T-helper 17 cell (primary cell): ENCODE measurements at regions not wholly inside any gene's neighbourhood (a gene's known extent, or its start where the extent isn't known, plus 50 kb on each side); places are given as distances from the start of the nearest gene placed in this dataset.

ENCODE experiments used
- ATAC-seq: fragments of 150-1000 bp; cut with Tn5 transposase; 2 replicates; pipeline ENCODE4 v1.10.0; 2021; ENCODE audit warnings: mild to moderate bottlenecking, moderate library complexity
- DNase-seq, 3 donors: peaks; one replicate each; pipeline versions ENCODE4 v3.0.0 to v3.0.0-alpha.2; 2020 to 2021
- H3K9me3 ChIP-seq: one replicate; pipeline ENCODE4 v1.7.0; 2013; ENCODE audit warnings: low read length, mild to moderate bottlenecking; ENCODE audit not compliant: control insufficient read depth, poor library complexity, severe bottlenecking
- H3K27ac Mint-ChIP-seq: one replicate; pipeline ENCODE4 v1.8.0; 2022; ENCODE audit warnings: mild to moderate bottlenecking, moderate library complexity, mixed read lengths
- H3K27me3 Mint-ChIP-seq: one replicate; pipeline ENCODE4 v1.8.0; 2022; ENCODE audit warnings: mixed read lengths
- H3K36me3 Mint-ChIP-seq: one replicate; pipeline ENCODE4 v1.8.0; 2022; ENCODE audit warnings: low read depth, mixed read lengths
- H3K4me1 Mint-ChIP-seq: one replicate; pipeline ENCODE4 v1.8.0; 2022; ENCODE audit warnings: mild to moderate bottlenecking, mixed read lengths
- H3K4me3 Mint-ChIP-seq: one replicate; pipeline ENCODE4 v1.8.0; 2022; ENCODE audit warnings: mild to moderate bottlenecking, moderate library complexity, mixed read lengths

DNA sequence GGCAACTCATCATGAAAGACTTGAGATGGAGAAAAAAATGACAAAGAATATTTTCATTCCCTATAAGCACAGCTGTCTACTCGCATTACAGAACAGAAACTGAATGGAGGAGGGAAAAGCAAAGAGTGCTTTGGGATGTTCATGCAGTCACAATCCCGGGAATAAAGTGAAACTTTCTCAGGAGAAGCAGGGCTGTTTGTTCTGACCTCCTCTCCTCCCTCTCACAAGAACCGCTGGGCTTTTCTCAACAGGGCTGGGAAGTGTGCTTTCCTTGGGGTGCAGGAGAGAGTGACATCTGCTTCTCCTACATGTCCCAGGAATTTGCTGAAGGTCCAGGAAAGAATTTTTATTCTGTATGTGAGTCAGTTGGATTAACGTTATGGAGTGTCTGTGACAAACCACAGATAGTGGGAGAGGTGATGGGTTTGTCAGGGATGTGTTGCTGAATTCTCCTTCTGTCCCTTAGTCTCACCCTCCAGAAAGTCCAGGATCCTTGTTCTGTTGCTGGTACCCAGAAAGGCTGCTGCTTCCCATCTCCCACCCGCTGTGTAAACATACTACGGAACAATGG is 125.6 kb downstream of the HRH4 start:
- no peak for DNase-seq
- H3K36me3 Mint-ChIP-seq: no peaks in the 10 kb centered on the region
- no peak for ATAC-seq
- no peaks in the 10 kb centered on the region for H3K9me3 ChIP-seq
- no peaks in the 10 kb centered on the region for H3K4me1 Mint-ChIP-seq
- no peak overlapping the region for H3K4me3 Mint-ChIP-seq
- no peak overlapping the region for H3K27ac Mint-ChIP-seq
- peaks cover 41% of the 10 kb centered on the region for H3K27me3 Mint-ChIP-seq

DNA sequence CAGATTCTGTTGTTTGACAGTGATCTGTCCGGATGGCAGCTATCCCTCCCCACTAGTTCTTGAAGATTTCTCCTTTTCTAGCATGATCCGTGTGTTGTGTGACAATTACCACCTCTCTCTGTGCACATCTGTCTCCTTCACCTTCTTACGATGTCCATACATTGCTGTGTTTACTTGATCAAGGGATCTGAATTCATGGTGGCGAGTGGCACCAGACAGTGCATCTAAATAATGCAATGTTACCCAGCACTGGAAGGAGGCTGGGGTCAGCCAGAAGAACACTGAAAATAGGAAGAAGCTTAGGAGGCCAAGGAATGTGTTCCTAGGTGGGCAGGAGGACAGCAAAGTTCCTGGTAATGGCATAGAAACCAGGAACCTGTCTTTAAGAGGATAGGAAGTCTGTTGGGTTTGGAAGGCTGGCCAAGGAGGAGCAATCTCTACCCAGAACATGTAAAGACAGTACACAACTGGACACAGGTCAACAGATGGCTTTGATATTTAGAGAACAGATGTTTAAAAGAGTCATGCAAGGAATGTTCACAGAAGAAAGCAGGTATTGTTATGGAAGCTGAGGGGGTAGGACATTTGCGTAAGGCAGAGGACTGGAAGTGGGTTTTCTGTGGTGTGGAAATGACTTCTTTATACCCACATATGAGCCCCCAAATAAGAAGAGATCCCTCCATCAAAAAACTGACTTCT is 126.4 kb downstream of the HRH4 start:
- ATAC-seq (no peak), DNase-seq (no peak)
- Mint-ChIP-seq H3K27me3 (peaks cover 35% of the 10 kb centered on the region), H3K4me1 (no peaks in the 10 kb centered on the region), H3K27ac (no peak overlapping the region), H3K36me3 (no peaks in the 10 kb centered on the region), H3K4me3 (no peak overlapping the region)
- H3K9me3 ChIP-seq: no peaks in the 10 kb centered on the region

DNA sequence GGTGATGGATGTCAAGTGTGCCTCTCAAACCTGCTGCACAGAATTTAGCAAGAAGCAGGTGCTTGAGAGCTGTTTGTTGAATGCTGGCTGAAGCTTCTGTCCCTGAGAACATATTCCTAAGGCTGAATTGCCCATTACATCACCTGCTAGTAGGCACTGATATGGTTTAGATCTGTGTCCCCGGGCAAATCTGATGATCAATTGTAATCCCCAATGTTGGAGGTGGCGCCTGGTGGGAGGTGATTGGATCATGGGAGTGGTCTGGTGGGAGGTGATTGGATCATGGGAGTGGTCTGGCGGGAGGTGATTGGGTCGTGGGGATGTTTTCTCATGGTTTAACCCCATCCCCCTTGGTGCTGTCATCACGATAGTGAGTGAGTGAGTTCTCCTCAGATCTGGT is 128.0 kb downstream of the HRH4 start:
- H3K36me3 Mint-ChIP-seq: no peaks in the 10 kb centered on the region
- H3K4me3 Mint-ChIP-seq: no peak overlapping the region
- no peak for DNase-seq
- peaks cover 48% of the 10 kb centered on the region for H3K27me3 Mint-ChIP-seq
- H3K4me1 Mint-ChIP-seq: peaks cover 3% of the 10 kb centered on the region
- no peak for ATAC-seq
- H3K27ac Mint-ChIP-seq: no peak overlapping the region
- H3K9me3 ChIP-seq: no peaks in the 10 kb centered on the region

DNA sequence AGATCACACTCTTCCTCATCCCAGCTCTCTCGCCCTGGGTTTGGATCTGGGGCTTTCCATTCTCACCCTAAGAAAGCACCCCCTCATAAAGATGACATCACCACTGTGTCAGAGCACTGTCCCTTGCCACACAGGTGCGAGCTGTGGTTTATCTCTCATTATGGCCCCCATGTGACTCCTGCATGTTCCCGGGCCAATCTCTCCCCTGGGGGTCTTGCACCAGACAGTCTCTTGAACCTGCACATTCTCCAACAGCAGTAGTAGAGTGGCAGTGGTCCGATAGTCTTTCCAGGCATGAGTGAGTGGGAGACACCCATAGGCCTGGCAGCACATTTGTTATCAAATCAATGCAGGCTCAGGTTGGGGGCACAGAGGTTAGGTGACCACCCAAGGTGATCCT is 130.5 kb downstream of the HRH4 start:
- Mint-ChIP-seq H3K4me3 (no peak overlapping the region), H3K27ac (no peak overlapping the region), H3K27me3 (peaks cover 37% of the 10 kb centered on the region), H3K36me3 (no peaks in the 10 kb centered on the region), H3K4me1 (peaks cover 3% of the 10 kb centered on the region)
- no peak for DNase-seq
- H3K9me3 ChIP-seq: no peaks in the 10 kb centered on the region
- ATAC-seq: no peak

DNA sequence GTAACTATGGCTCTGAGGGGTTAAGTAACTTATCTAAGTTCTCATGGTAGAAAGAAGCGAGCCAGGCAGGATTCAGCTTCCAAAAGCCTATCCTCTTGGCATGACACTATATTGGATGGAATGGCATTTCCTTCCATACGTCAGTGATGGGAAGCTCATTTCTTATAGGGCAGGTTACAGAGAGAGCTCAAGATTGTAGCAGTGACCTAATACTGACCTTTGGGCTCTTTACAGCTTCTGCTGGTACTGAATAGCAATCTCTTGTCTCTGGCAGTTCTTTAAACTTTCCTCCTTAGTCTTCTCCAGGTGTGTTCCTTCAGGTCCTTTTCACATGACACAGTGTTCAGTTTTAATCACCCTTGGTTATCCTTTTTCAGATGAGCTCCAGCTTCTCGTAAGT is 133.0 kb downstream of the HRH4 start:
- Mint-ChIP-seq H3K4me1 (peaks cover 3% of the 10 kb centered on the region), H3K4me3 (no peak overlapping the region), H3K36me3 (no peaks in the 10 kb centered on the region), H3K27ac (no peak overlapping the region), H3K27me3 (peaks cover 42% of the 10 kb centered on the region)
- ATAC-seq (no peak), DNase-seq (no peak)
- H3K9me3 ChIP-seq: no peaks in the 10 kb centered on the region

DNA sequence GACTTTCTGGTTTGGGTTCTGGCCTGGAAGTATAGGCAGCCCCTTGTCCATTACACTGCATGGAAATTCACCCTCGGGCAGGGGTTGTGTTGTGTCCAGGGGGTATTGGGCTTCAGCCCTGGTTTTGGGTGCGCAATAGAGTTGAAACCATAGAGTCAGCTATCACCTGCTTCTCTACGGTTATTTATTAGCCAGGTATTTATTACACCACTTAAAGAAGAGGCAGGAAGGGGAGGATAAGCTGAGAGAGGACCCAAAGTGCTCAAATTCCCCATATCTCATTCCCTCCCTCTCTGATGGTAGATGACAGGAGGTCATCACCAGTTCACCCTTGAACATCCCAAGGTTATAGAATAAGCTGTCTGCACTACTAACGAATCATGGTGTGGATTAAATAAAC is 133.4 kb downstream of the HRH4 start:
- peaks cover 42% of the 10 kb centered on the region for H3K27me3 Mint-ChIP-seq
- DNase-seq: no peak
- H3K4me3 Mint-ChIP-seq: no peak overlapping the region
- H3K27ac Mint-ChIP-seq: no peak overlapping the region
- no peaks in the 10 kb centered on the region for H3K36me3 Mint-ChIP-seq
- H3K9me3 ChIP-seq: no peaks in the 10 kb centered on the region
- no peak for ATAC-seq
- H3K4me1 Mint-ChIP-seq: peaks cover 3% of the 10 kb centered on the region

DNA sequence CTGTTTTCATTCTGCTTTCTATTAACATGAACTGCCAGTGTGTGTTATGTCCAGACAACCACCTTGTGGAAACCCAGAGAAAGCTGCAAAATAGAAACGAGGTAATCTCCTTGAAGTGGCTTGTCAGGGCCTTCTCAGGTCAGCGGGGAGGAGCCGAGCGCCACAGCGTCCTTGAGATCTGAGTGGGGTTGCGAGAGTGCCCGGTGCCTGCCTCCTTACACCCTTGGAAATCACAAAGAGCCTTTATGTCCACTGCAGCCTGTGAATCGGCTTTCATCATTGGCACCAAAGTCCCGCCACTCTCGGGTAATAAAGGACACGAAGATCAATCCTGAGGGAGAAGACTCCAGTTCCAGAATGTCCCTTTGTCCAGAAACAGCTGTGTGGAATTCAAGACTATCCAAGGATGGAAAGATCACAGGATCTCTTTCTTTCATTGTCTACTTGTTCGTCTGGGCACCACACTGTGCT is 135.2 kb downstream of the HRH4 start:
- Mint-ChIP-seq H3K27ac (no peak overlapping the region), H3K4me1 (peaks cover 3% of the 10 kb centered on the region), H3K4me3 (no peak overlapping the region), H3K27me3 (peaks cover 48% of the 10 kb centered on the region), H3K36me3 (no peaks in the 10 kb centered on the region)
- no peaks in the 10 kb centered on the region for H3K9me3 ChIP-seq
- no peak for ATAC-seq
- no peak for DNase-seq

DNA sequence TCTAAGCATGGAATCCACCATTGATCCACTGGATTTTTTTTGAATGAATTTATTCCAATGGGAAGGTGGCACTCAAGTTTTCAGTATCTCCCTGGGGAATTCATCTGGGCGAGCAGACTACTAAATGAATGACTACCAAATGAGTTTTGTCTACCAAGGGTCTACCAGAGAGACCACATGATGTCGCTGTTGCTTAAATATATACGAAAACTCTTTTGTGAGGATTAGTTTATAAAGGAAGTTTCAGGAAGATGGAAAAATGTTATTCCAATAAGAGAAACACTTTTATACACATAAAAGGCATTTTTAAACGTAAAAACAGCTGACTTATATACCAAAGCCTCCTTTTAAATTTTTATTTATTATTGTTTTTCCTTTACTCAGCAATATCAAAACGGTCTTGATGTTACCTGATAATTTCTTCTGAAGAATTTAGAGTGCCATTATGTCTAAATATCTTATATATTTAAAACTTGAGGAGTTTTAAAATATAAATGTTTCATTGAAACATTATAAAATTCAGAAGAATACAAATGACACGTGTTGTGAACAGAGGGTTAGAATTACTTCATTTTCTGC is 139.7 kb downstream of the HRH4 start:
- H3K9me3 ChIP-seq: no peaks in the 10 kb centered on the region
- ATAC-seq (no peak), DNase-seq (no peak)
- Mint-ChIP-seq H3K36me3 (no peaks in the 10 kb centered on the region), H3K27ac (no peak overlapping the region), H3K27me3 (peaks cover 44% of the 10 kb centered on the region), H3K4me1 (no peaks in the 10 kb centered on the region), H3K4me3 (no peak overlapping the region)

DNA sequence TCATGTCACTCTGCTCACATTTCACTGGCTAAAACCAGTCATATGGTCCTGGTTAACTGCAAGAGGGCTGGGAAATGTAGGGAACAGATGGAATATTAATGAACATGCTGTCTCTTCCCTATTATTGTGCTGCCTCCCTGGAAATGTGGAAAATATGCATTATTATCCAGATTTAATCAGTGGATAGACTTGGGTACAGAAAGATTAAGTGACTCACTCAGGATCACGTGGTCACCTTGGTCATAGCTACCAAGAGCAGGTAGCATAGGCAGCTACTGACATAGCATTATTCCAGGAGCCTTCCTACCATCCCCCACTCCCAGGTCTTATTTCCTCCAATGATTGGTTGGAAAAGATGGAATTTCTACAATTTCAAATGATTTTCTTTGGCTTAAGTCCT is 141.1 kb downstream of the HRH4 start:
- no peaks in the 10 kb centered on the region for H3K4me1 Mint-ChIP-seq
- H3K36me3 Mint-ChIP-seq: no peaks in the 10 kb centered on the region
- DNase-seq: no peak
- no peak overlapping the region for H3K27ac Mint-ChIP-seq
- H3K9me3 ChIP-seq: no peaks in the 10 kb centered on the region
- H3K27me3 Mint-ChIP-seq: peaks cover 41% of the 10 kb centered on the region
- no peak for ATAC-seq
- H3K4me3 Mint-ChIP-seq: no peak overlapping the region

DNA sequence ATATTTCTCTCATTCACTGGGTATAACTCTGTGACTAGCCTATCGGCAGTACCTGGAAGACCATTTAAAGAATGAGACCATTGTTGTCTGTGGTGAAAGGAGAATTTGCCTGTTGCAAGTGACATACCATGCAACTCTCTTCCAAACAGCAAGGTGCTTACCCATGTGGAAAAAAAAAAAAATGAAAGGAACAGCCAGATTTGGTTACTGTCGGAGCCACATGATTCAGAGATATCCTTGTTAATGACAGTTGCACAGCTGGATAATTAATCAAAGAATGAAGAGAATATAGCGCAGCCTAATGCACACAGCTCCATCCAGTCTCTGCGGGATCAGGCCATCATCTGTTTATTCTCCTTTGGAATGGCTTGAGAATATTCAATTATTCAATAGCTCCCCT is 141.8 kb downstream of the HRH4 start:
- ATAC-seq: no peak
- DNase-seq: no peak
- no peaks in the 10 kb centered on the region for H3K9me3 ChIP-seq
- Mint-ChIP-seq H3K27ac (no peak overlapping the region), H3K36me3 (no peaks in the 10 kb centered on the region), H3K4me3 (no peak overlapping the region), H3K4me1 (no peaks in the 10 kb centered on the region), H3K27me3 (peaks cover 35% of the 10 kb centered on the region)

DNA sequence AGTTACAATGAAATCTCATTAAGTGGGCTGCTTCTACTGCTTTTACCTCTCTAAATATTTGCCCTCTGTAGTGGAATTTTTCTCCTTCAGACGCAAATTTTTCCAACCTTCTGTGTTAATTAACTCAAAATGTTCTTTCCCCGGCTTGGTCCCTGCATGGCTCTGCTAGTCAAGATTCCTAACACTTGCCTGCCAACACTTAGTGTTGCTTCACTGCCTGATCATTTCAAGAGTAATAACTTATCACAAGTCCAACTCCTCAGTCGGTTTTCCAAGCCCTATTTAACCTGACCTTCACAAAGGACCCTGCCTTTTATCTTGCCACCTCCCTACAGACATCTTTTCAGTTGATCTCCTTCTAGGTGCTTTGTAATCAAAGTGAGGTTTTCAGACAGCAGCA is 142.7 kb downstream of the HRH4 start:
- Mint-ChIP-seq H3K4me1 (no peaks in the 10 kb centered on the region), H3K36me3 (no peaks in the 10 kb centered on the region), H3K27ac (no peak overlapping the region), H3K27me3 (peaks cover 38% of the 10 kb centered on the region), H3K4me3 (no peak overlapping the region)
- DNase-seq (no peak), ATAC-seq (no peak)
- H3K9me3 ChIP-seq: no peaks in the 10 kb centered on the region

DNA sequence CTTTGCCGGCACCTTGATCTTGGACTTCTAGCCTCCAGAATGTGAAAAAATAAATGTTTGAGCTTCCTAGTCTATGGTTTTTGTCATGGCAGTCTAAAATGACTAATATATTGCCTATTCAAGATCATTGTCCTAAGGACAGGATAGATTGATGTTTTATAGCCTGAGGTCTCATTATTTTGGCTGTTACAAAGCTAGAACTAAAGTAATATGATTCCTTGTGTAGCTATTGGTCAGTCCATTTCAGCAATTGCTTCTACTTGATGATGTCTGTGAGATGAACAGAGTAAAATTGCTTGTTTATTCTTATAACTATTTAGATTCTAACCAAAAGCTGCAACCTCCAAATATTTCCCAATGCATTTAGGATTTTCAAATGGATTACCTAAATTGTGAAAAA is 145.0 kb downstream of the HRH4 start:
- no peak overlapping the region for H3K4me3 Mint-ChIP-seq
- H3K27ac Mint-ChIP-seq: no peak overlapping the region
- no peaks in the 10 kb centered on the region for H3K9me3 ChIP-seq
- no peak for DNase-seq
- H3K4me1 Mint-ChIP-seq: no peaks in the 10 kb centered on the region
- no peak for ATAC-seq
- peaks cover 30% of the 10 kb centered on the region for H3K27me3 Mint-ChIP-seq
- H3K36me3 Mint-ChIP-seq: no peaks in the 10 kb centered on the region

DNA sequence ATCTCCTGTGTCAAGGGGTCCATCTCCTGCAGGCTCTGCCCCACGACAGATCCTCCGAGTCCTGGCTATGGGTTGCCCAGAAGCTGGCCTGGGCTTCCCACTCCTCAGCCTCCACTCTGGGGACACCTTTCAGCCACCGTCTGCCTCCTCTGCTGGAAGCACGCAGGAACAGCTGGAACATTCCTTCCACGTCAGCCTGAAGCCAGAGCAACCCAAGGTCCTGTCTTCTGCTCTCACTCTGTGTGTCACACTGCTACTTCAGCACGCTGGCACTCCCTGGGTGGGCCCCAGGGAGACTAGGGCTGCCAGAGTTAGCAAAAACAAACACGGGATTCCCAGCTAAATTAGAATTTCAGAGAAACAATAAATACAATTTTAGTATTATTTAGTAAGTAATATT is 148.8 kb downstream of the HRH4 start:
- Mint-ChIP-seq H3K27ac (no peak overlapping the region), H3K4me1 (no peaks in the 10 kb centered on the region), H3K27me3 (peaks cover 15% of the 10 kb centered on the region), H3K4me3 (no peak overlapping the region), H3K36me3 (no peaks in the 10 kb centered on the region)
- H3K9me3 ChIP-seq: no peaks in the 10 kb centered on the region
- ATAC-seq: no peak
- no peak for DNase-seq

DNA sequence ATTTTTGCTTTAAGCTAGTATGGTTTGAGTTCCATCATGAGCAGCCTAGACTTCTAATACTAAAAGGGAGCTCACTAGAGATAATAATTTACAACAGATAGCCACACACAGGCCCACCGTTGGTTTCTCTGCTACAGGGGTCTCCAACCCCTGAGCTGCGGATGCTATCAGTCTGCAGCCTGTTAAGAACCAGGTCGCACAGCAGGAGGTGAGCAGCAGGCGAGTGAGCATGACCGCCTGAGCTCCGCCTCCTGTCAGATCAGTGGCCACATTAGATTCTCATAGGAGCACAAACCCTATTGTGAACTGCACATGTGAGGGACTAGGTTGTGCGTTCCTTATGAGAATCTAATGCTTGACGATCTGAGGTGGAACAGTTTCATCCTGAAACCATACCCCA is 150.6 kb downstream of the HRH4 start:
- ATAC-seq: no peak
- H3K9me3 ChIP-seq: no peaks in the 10 kb centered on the region
- H3K27me3 Mint-ChIP-seq: peaks cover 22% of the 10 kb centered on the region
- no peak overlapping the region for H3K27ac Mint-ChIP-seq
- no peaks in the 10 kb centered on the region for H3K36me3 Mint-ChIP-seq
- DNase-seq: no peak
- H3K4me3 Mint-ChIP-seq: no peak overlapping the region
- H3K4me1 Mint-ChIP-seq: no peaks in the 10 kb centered on the region
